Calu3 (cell line): ENCODE measurements at regions not wholly inside any gene's neighbourhood (a gene's known extent, or its start where the extent isn't known, plus 50 kb on each side); places are given as distances from the start of the nearest gene placed in this dataset.

Experiments used
- BruUV-seq: library from RNA; stranded (reverse); fragments of 400-500 nt; replicated peaks from 2 replicates; lab custom pipeline; 2021; lab: Mats Ljungman, UMichigan
- CTCF ChIA-PET: fragments of 300-600 bp; sonication (Branson Sonifier 250); formaldehyde crosslinking; loops from one replicate; lab custom pipeline; 2022; ENCODE audit warnings: antibody characterized with exemption; lab: Charles Lee
- DNase-seq: peaks from one replicate; pipeline ENCODE4 v3.0.0; 2022
- H3K27ac Mint-ChIP-seq: one replicate; pipeline ENCODE4 v1.8.0; 2022; ENCODE audit warnings: mixed read lengths; ENCODE audit not compliant: unreplicated experiment
- H3K27me3 Mint-ChIP-seq: one replicate; pipeline ENCODE4 v1.8.0; 2022; ENCODE audit warnings: mixed read lengths; ENCODE audit not compliant: unreplicated experiment
- H3K36me3 Mint-ChIP-seq: one replicate; pipeline ENCODE4 v1.8.0; 2022; ENCODE audit warnings: mild to moderate bottlenecking, moderate library complexity, mixed read lengths; ENCODE audit not compliant: insufficient read depth, unreplicated experiment
- H3K4me1 Mint-ChIP-seq: one replicate; pipeline ENCODE4 v1.8.0; 2022; ENCODE audit warnings: mild to moderate bottlenecking, low read depth, mixed read lengths; ENCODE audit not compliant: unreplicated experiment
- H3K4me3 Mint-ChIP-seq: one replicate; pipeline ENCODE4 v1.8.0; 2022; ENCODE audit warnings: mild to moderate bottlenecking, low read depth, moderate library complexity, mixed read lengths; ENCODE audit not compliant: unreplicated experiment
- H3K9me3 Mint-ChIP-seq: one replicate; pipeline ENCODE4 v1.8.0; 2022; ENCODE audit warnings: low read depth, mixed read lengths; ENCODE audit not compliant: unreplicated experiment
- intact Hi-C: fragments of 100-400 bp; cut with micrococcal nuclease; formaldehyde crosslinking; loops from one replicate; pipeline ENCODE4 v1.10.0; 2022; ENCODE audit not compliant: unreplicated experiment
- TF ChIP-seq, protein P1 (sequence below): fragments of 200-600 bp; IDR thresholded peaks from one replicate; pipeline ENCODE4 v1.8.0; 2022; ENCODE audit warnings: antibody characterized with exemption; ENCODE audit not compliant: unreplicated experiment

DNA sequence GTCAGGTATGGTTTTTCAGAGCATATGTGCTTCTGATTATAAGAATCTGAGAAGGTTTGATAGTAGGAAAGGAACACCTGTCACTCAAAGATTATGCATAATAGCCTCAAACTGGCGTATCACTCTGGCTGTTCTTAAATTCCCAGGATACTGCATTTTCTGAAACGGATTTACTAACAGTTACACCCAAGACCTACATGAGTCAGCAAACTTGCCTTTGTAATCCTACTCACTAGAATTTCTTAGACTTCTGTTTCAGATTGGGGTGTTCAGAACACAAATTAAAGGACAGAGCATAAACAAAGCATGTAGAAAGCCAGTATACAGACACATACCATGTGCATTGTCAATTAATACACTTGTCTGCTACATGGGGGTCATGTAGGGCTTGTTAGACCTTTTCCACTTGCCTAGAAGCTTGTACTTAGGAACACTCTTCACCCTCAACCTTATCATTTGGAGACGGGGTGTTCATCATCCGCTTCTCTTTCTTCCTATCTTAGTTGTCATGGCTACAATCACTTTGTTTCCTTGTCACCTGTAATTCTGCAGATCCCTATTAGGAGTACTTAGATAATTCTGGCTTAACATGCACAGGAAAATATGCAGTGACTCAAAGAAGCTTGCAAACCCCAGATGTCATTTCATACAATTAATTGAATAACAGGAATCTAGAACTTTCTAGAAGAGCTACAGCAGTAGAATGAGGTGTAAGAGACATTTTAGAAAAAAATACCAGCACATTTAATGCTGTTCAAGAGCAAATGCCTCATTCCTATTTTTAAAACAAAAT is 593.0 kb upstream of the TENM3 start:
- TF ChIP-seq, protein P1, sequence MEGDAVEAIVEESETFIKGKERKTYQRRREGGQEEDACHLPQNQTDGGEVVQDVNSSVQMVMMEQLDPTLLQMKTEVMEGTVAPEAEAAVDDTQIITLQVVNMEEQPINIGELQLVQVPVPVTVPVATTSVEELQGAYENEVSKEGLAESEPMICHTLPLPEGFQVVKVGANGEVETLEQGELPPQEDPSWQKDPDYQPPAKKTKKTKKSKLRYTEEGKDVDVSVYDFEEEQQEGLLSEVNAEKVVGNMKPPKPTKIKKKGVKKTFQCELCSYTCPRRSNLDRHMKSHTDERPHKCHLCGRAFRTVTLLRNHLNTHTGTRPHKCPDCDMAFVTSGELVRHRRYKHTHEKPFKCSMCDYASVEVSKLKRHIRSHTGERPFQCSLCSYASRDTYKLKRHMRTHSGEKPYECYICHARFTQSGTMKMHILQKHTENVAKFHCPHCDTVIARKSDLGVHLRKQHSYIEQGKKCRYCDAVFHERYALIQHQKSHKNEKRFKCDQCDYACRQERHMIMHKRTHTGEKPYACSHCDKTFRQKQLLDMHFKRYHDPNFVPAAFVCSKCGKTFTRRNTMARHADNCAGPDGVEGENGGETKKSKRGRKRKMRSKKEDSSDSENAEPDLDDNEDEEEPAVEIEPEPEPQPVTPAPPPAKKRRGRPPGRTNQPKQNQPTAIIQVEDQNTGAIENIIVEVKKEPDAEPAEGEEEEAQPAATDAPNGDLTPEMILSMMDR: no peak
- no peaks in the 10 kb centered on the region for H3K36me3 Mint-ChIP-seq
- CTCF ChIA-PET: no interaction called here
- no peak for DNase-seq
- H3K9me3 Mint-ChIP-seq: peaks cover 3% of the 10 kb centered on the region
- H3K4me3 Mint-ChIP-seq: no peak overlapping the region
- intact Hi-C loops: no loop called here
- no peaks in the 10 kb centered on the region for H3K4me1 Mint-ChIP-seq
- BruUV-seq: no TSS peak
- H3K27ac Mint-ChIP-seq: no peak overlapping the region
- H3K27me3 Mint-ChIP-seq: peaks cover 13% of the 10 kb centered on the region

DNA sequence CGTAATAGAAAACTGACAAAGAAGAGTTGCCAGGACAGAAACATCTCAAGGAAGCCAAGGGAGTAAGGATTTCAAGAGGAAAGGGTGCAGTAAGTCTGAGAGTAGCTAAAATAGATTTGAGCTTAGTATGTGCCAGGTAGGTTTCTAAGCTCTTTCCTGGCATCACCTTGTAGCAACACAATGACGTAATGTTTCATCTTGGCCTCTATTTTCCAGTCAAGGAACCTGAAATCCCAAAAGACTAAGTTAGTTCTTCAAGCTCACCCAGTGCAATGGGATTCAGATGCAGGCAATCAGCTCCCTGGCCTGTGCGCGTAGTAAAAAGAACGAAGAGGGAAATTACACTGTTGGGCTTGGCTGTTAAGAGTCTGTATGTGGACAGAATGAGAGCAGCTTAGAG is 586.5 kb upstream of the TENM3 start:
- H3K27me3 Mint-ChIP-seq: no peaks in the 10 kb centered on the region
- BruUV-seq: no TSS peak
- H3K9me3 Mint-ChIP-seq: peaks cover 3% of the 10 kb centered on the region
- intact Hi-C loops: no loop called here
- TF ChIP-seq, protein P1: no peak
- H3K4me3 Mint-ChIP-seq: no peak overlapping the region
- no peak for DNase-seq
- H3K4me1 Mint-ChIP-seq: no peaks in the 10 kb centered on the region
- no peaks in the 10 kb centered on the region for H3K36me3 Mint-ChIP-seq
- CTCF ChIA-PET: no interaction called here
- no peak overlapping the region for H3K27ac Mint-ChIP-seq

DNA sequence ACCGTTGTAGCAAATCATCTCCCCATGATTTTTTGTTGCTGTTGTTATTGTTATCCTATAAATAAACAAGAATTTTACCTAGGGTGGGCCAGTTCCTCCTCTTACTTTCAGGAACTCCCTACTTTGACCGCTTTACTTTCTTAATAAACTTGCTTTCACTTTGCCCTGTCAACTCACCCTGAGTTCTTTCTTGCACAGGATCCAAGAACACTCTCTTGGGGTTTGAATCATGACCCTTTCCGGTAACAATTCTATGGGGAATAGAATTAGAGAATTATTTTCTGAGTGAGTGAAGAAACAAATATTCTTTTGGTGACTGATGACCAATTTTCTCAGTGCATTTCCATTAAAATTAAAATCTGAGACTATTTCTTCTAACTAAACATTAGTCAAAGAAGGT is 584.0 kb upstream of the TENM3 start:
- no peaks in the 10 kb centered on the region for H3K4me1 Mint-ChIP-seq
- H3K27me3 Mint-ChIP-seq: no peaks in the 10 kb centered on the region
- BruUV-seq: no TSS peak
- no peak for DNase-seq
- CTCF ChIA-PET: no interaction called here
- H3K9me3 Mint-ChIP-seq: peaks cover 3% of the 10 kb centered on the region
- no peak overlapping the region for H3K4me3 Mint-ChIP-seq
- TF ChIP-seq, protein P1: no peak
- no peaks in the 10 kb centered on the region for H3K36me3 Mint-ChIP-seq
- no peak overlapping the region for H3K27ac Mint-ChIP-seq
- intact Hi-C loops: no loop called here

DNA sequence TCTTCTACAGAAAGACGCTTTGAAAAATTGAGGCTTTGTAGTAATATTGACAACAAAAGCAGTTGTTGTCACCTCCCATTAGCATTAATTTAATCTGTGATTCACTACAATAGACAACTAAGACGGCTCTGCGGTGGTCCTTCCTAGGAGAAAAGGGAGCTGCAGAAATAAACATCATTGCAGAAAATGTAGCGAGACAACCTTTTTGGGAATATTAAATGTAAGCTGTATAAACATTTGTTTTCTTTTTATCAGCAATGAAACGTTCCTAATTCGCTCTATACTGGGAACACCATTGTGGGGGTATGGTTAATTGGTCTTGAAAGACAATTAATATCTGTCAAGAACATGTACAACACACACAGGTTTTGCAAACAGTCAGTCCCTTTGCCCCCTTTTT is 583.3 kb upstream of the TENM3 start:
- no peaks in the 10 kb centered on the region for H3K27me3 Mint-ChIP-seq
- no peaks in the 10 kb centered on the region for H3K4me1 Mint-ChIP-seq
- no peak overlapping the region for H3K4me3 Mint-ChIP-seq
- BruUV-seq: no TSS peak
- H3K9me3 Mint-ChIP-seq: peaks cover 2% of the 10 kb centered on the region
- CTCF ChIA-PET: no interaction called here
- no peaks in the 10 kb centered on the region for H3K36me3 Mint-ChIP-seq
- intact Hi-C loops: no loop called here
- H3K27ac Mint-ChIP-seq: no peak overlapping the region
- DNase-seq: no peak
- TF ChIP-seq, protein P1: no peak
